ENCODE measurements at regions not wholly inside any gene's neighbourhood (a gene's known extent, or its start where the extent isn't known, plus 50 kb on each side); places are given as distances from the start of the nearest gene placed in this dataset.
"Not testable (repeated sequence)": the region's sequence is repeated elsewhere in the genome, so short reads cannot be mapped to it uniquely, and the experiment has no call there.

DNA sequence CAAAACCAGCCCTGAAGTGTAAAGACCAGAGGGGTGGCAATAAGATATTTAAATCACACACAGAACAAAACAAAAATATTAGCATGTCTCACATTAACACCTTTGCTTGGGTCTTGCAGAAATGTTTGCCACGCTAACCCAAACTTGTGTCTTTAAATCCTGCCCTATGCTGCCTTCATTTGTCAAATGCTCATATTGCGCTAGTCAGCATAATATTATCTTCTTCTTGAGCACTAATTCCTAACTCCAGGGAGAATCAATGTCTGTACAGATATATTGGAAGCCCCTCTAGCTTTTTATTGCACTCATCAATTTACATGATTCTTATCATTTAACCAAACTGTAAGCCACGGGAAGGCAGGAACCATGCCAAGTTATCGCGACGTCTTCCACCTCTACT lies 614.8 kb upstream of the SOX9 start:
- DNase-seq (ENCODE audit: low read depth, low spot score) (no peak), ATAC-seq (no peak)
- Histone ChIP-seq H3K36me3 (ENCODE audit: control insufficient read depth, insufficient read depth, low read length) (no peaks in the 10 kb centered on the region), H3K27me3 (ENCODE audit: control insufficient read depth, insufficient read depth, low read length) (no peaks in the 10 kb centered on the region), H3K27ac (ENCODE audit: low read length) (no peak overlapping the region), H3K4me1 (ENCODE audit: control insufficient read depth, insufficient read depth, low read length) (no peaks in the 10 kb centered on the region), H3K9me3 (ENCODE audit: control insufficient read depth, insufficient read depth, low read depth, low read length) (no peaks in the 10 kb centered on the region), H3K4me3 (ENCODE audit: low read depth in 2 of 2, low read length in 2 of 2) (no peak overlapping the region)
- POLR2A ChIA-PET: no interaction called here
- in situ Hi-C loops (cut with HindIII; ENCODE audit: low pct_unique_long_range_greater_than_20kb, low sequenced_read_pairs): no loop called here
- intact Hi-C loops (cut with micrococcal nuclease; ENCODE audit: unreplicated experiment): no loop called here
- CTCF ChIA-PET: no interaction called here
- TF ChIP-seq, protein P1, sequence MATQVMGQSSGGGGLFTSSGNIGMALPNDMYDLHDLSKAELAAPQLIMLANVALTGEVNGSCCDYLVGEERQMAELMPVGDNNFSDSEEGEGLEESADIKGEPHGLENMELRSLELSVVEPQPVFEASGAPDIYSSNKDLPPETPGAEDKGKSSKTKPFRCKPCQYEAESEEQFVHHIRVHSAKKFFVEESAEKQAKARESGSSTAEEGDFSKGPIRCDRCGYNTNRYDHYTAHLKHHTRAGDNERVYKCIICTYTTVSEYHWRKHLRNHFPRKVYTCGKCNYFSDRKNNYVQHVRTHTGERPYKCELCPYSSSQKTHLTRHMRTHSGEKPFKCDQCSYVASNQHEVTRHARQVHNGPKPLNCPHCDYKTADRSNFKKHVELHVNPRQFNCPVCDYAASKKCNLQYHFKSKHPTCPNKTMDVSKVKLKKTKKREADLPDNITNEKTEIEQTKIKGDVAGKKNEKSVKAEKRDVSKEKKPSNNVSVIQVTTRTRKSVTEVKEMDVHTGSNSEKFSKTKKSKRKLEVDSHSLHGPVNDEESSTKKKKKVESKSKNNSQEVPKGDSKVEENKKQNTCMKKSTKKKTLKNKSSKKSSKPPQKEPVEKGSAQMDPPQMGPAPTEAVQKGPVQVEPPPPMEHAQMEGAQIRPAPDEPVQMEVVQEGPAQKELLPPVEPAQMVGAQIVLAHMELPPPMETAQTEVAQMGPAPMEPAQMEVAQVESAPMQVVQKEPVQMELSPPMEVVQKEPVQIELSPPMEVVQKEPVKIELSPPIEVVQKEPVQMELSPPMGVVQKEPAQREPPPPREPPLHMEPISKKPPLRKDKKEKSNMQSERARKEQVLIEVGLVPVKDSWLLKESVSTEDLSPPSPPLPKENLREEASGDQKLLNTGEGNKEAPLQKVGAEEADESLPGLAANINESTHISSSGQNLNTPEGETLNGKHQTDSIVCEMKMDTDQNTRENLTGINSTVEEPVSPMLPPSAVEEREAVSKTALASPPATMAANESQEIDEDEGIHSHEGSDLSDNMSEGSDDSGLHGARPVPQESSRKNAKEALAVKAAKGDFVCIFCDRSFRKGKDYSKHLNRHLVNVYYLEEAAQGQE (IDR thresholded peaks at IDR 0.05; ENCODE audit: insufficient read depth in 1 of 2, low read depth in 2 of 2, low read length in 1 of 2): no peak
- TF ChIP-seq, protein P2, sequence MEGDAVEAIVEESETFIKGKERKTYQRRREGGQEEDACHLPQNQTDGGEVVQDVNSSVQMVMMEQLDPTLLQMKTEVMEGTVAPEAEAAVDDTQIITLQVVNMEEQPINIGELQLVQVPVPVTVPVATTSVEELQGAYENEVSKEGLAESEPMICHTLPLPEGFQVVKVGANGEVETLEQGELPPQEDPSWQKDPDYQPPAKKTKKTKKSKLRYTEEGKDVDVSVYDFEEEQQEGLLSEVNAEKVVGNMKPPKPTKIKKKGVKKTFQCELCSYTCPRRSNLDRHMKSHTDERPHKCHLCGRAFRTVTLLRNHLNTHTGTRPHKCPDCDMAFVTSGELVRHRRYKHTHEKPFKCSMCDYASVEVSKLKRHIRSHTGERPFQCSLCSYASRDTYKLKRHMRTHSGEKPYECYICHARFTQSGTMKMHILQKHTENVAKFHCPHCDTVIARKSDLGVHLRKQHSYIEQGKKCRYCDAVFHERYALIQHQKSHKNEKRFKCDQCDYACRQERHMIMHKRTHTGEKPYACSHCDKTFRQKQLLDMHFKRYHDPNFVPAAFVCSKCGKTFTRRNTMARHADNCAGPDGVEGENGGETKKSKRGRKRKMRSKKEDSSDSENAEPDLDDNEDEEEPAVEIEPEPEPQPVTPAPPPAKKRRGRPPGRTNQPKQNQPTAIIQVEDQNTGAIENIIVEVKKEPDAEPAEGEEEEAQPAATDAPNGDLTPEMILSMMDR (IDR thresholded peaks at IDR 0.05): no peak
- no peak for TF ChIP-seq POLR2AphosphoS5 (IDR thresholded peaks at IDR 0.05; ENCODE audit: low read depth, low read length)
- no peak for TF ChIP-seq SIN3A (IDR thresholded peaks at IDR 0.05; ENCODE audit: borderline replicate concordance, insufficient read depth, low read depth, low read length)
- no TSS peak for BruUV-seq (replicated peaks)

DNA sequence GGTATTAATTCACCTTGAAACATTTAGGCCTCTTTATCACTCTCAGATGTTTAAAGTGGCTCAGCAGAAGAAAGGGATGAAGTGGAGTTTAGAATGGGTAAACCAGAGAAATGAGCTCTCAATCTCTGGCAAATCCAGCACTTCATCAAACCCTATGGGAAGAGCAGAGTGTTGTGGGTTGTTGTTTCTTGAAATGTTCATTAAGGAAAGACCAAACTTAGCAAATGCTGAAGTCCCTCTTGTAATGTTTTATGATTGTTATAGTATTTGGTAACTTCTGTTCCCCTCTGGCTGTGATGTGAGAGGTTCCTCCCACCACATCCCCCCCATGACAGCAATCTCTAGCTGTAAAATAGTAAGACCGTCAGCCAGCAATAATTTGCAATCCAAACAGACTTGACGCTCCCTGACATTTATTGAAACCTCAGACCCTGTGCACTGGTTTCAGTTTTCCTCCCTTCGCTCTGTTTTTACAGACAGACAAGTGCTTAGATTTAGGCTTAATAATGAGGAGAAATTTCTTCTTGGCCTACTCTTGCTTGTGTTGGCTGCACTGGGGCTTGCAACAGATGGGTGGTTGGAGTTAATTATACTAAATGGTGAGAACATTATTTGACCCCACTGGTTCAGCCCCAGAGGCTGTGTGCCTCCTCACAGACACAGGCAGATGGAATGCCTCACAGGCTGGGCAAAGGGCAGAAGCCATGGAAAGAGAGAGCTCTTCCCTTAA lies 609.4 kb upstream of the SOX9 start:
- ATAC-seq (no peak), DNase-seq (ENCODE audit: low read depth, low spot score) (no peak)
- CTCF ChIA-PET: no interaction called here
- Histone ChIP-seq H3K36me3 (ENCODE audit: control insufficient read depth, insufficient read depth, low read length) (no peaks in the 10 kb centered on the region), H3K27me3 (ENCODE audit: control insufficient read depth, insufficient read depth, low read length) (no peaks in the 10 kb centered on the region), H3K4me3 (ENCODE audit: low read depth in 2 of 2, low read length in 2 of 2) (no peak overlapping the region), H3K9me3 (ENCODE audit: control insufficient read depth, insufficient read depth, low read depth, low read length) (no peaks in the 10 kb centered on the region), H3K27ac (ENCODE audit: low read length) (no peak overlapping the region), H3K4me1 (ENCODE audit: control insufficient read depth, insufficient read depth, low read length) (no peaks in the 10 kb centered on the region)
- intact Hi-C loops (cut with micrococcal nuclease; ENCODE audit: unreplicated experiment) (no loop called here), in situ Hi-C loops (cut with HindIII; ENCODE audit: low pct_unique_long_range_greater_than_20kb, low sequenced_read_pairs) (no loop called here)
- POLR2A ChIA-PET: no interaction called here
- TF ChIP-seq, protein P1 (IDR thresholded peaks at IDR 0.05; ENCODE audit: insufficient read depth in 1 of 2, low read depth in 2 of 2, low read length in 1 of 2): no peak
- TF ChIP-seq TCF7L2 (IDR thresholded peaks at IDR 0.05; ENCODE audit: low read depth, low read length) (no peak), SIN3A (IDR thresholded peaks at IDR 0.05; ENCODE audit: borderline replicate concordance, insufficient read depth, low read depth, low read length) (no peak), POLR2AphosphoS5 (IDR thresholded peaks at IDR 0.05; ENCODE audit: low read depth, low read length) (no peak)
- TF ChIP-seq, protein P2 (IDR thresholded peaks at IDR 0.05): no peak
- BruUV-seq (replicated peaks): no TSS peak

- CTCF ChIA-PET; BruUV-seq (replicated peaks); POLR2A ChIA-PET: not testable (repeated sequence)
Observed at GRCh38 chr17:71513725-71514124, 607.1 kb upstream of the SOX9 start.

More at GRCh38 chr17:71513725-71514124, 607.1 kb upstream of the SOX9 start:
- H3K4me3 ChIP-seq (ENCODE audit: low read depth in 2 of 2, low read length in 2 of 2); H3K27me3 ChIP-seq (ENCODE audit: control insufficient read depth, insufficient read depth, low read length); H3K9me3 ChIP-seq (ENCODE audit: control insufficient read depth, insufficient read depth, low read depth, low read length); DNase-seq (ENCODE audit: low read depth, low spot score); H3K27ac ChIP-seq (ENCODE audit: low read length); ATAC-seq; H3K4me1 ChIP-seq (ENCODE audit: control insufficient read depth, insufficient read depth, low read length); H3K36me3 ChIP-seq (ENCODE audit: control insufficient read depth, insufficient read depth, low read length); intact Hi-C loops (cut with micrococcal nuclease; ENCODE audit: unreplicated experiment); in situ Hi-C loops (cut with HindIII; ENCODE audit: low pct_unique_long_range_greater_than_20kb, low sequenced_read_pairs): not testable (repeated sequence)

Data from Panc1 (cell line).